Vagina (tissue), 2 donors: ENCODE measurements at regions not wholly inside any gene's neighbourhood (a gene's known extent, or its start where the extent isn't known, plus 50 kb on each side); places are given as distances from the start of the nearest gene placed in this dataset.

Source experiments
- DNase-seq, 2 donors: peaks; one replicate each; pipeline ENCODE4 v3.0.0-alpha.2; 2017; ENCODE audit errors: extremely low spot score in 2 of 2
- H3K27ac ChIP-seq: fragments of 200-600 bp; sonication (generic); one replicate; pipeline ENCODE4 v1.5.1; 2019
- H3K27me3 ChIP-seq: fragments of 200-600 bp; sonication (generic); one replicate; pipeline ENCODE4 v1.5.1; 2019
- H3K36me3 ChIP-seq, 2 donors: fragments of 200-600 bp; sonication (generic); one replicate each; pipeline ENCODE4 v1.5.1; 2017 to 2019
- H3K4me1 ChIP-seq: fragments of 200-600 bp; sonication (generic); one replicate; pipeline ENCODE4 v1.5.1; 2019
- H3K4me3 ChIP-seq, 2 donors: fragments of 200-600 bp; sonication (generic); 1 replicate in 1 of 2; 2 replicates in 1 of 2; pipeline ENCODE4 v1.5.1; 2016 to 2019
- H3K9me3 ChIP-seq: fragments of 200-600 bp; sonication (generic); one replicate; pipeline ENCODE4 v1.5.1; 2019
- POLR2A ChIP-seq, 2 donors: fragments of 450-650 bp; IDR thresholded peaks; one replicate each; pipeline ENCODE4 v1.6.1; 2017; ENCODE audit warnings: antibody characterized with exemption in 2 of 2, mild to moderate bottlenecking in 2 of 2, moderate library complexity in 2 of 2
- POLR2AphosphoS5 ChIP-seq, 2 donors: sonication (generic); formaldehyde crosslinking; IDR thresholded peaks; one replicate each; pipeline ENCODE4 v1.9.0; 2017; ENCODE audit warnings: antibody characterized with exemption in 2 of 2, mild to moderate bottlenecking in 2 of 2, low read depth in 1 of 2; ENCODE audit not compliant: insufficient read depth in 1 of 2
- intact Hi-C: fragments of 100-400 bp; cut with DNase I; formaldehyde crosslinking; loops from one replicate; pipeline ENCODE4 v1.15.1; 2023
- TF ChIP-seq, protein P1 (sequence below), 3 experiments: fragments of 450-650 bp in 2 of 3; fragments of 200-600 bp in 1 of 3; sonication (generic) in 1 of 3; IDR thresholded peaks; one replicate each; pipeline ENCODE4 v1.5.1; 2017 to 2019; ENCODE audit warnings: antibody characterized with exemption in 3 of 3, mild to moderate bottlenecking in 2 of 3, moderate library complexity in 2 of 3

DNA sequence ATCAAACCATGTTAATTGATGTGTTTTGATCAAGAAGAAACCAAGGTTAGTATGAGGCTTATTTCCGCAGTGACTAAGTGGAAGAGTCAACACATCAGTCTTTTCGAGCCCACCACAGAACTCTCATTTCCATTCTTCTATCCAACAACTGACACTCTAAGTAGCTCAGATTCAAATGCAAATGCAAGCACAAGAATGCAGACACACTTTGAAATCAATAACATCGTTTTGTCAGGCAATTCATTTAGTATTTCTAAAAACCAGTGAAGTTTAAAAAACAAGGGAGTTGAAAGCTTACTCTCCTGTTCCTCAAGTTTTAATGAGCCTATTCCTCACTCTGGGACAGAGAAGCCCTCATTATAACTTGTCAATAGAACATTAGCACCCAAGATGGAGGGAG is 433.1 kb downstream of the ZIC3 start:
- H3K27me3 ChIP-seq = no peaks in the 10 kb centered on the region
- H3K27ac ChIP-seq = no peak overlapping the region
- H3K9me3 ChIP-seq = no peaks in the 10 kb centered on the region
- intact Hi-C loops = no loop called here
- no peak for TF ChIP-seq POLR2A (IDR thresholded peaks at IDR 0.05)
- TF ChIP-seq, protein P1, sequence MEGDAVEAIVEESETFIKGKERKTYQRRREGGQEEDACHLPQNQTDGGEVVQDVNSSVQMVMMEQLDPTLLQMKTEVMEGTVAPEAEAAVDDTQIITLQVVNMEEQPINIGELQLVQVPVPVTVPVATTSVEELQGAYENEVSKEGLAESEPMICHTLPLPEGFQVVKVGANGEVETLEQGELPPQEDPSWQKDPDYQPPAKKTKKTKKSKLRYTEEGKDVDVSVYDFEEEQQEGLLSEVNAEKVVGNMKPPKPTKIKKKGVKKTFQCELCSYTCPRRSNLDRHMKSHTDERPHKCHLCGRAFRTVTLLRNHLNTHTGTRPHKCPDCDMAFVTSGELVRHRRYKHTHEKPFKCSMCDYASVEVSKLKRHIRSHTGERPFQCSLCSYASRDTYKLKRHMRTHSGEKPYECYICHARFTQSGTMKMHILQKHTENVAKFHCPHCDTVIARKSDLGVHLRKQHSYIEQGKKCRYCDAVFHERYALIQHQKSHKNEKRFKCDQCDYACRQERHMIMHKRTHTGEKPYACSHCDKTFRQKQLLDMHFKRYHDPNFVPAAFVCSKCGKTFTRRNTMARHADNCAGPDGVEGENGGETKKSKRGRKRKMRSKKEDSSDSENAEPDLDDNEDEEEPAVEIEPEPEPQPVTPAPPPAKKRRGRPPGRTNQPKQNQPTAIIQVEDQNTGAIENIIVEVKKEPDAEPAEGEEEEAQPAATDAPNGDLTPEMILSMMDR (IDR thresholded peaks at IDR 0.05) = no peak
- H3K4me1 ChIP-seq = no peaks in the 10 kb centered on the region
- H3K36me3 ChIP-seq = no peaks in the 10 kb centered on the region
- no peak overlapping the region for H3K4me3 ChIP-seq
- no peak for DNase-seq

- no peak for DNase-seq
- H3K27ac ChIP-seq = no peak overlapping the region
- H3K27me3 ChIP-seq = no peaks in the 10 kb centered on the region
- no peak overlapping the region for H3K4me3 ChIP-seq
- TF ChIP-seq POLR2A (IDR thresholded peaks at IDR 0.05) (no peak), POLR2AphosphoS5 (IDR thresholded peaks at IDR 0.05; ENCODE audit: insufficient read depth in 1 of 2, low read depth in 1 of 2) (no peak)
- TF ChIP-seq, protein P1 (IDR thresholded peaks at IDR 0.05) = no peak
- no peaks in the 10 kb centered on the region for H3K4me1 ChIP-seq
- intact Hi-C loops = no loop called here
- H3K36me3 ChIP-seq = no peaks in the 10 kb centered on the region
- H3K9me3 ChIP-seq = no peaks in the 10 kb centered on the region
Observed at GRCh38 chrX:137999552-137999951, 433.6 kb downstream of the ZIC3 start.

DNA sequence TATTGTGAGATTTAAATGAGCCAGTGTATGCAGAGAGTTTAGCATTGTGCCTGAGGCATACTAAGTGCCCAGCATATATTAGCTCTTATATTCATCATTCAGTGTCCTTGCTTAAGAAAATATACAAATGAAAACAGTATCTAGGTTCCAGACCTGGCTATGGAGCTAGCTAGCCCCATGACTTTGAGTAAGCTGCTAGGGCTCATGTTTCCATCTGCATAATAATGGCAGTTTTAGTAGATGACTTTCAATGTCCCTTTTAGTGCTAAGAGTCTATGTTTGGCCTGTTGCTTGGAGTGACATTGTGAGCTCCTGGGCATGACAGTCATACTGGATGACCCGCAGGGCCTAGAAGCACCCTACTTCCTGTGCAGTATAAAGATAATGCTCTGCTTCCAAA is 435.3 kb downstream of the ZIC3 start:
- H3K36me3 ChIP-seq = no peaks in the 10 kb centered on the region
- no peaks in the 10 kb centered on the region for H3K9me3 ChIP-seq
- DNase-seq = no peak
- no peaks in the 10 kb centered on the region for H3K4me1 ChIP-seq
- no peak overlapping the region for H3K4me3 ChIP-seq
- no peaks in the 10 kb centered on the region for H3K27me3 ChIP-seq
- TF ChIP-seq, protein P1 (IDR thresholded peaks at IDR 0.05) = no peak
- no peak for TF ChIP-seq POLR2A (IDR thresholded peaks at IDR 0.05)
- no peak for TF ChIP-seq POLR2AphosphoS5 (IDR thresholded peaks at IDR 0.05; ENCODE audit: insufficient read depth in 1 of 2, low read depth in 1 of 2)
- H3K27ac ChIP-seq = no peak overlapping the region
- intact Hi-C loops = no loop called here

- no peaks in the 10 kb centered on the region for H3K9me3 ChIP-seq
- H3K36me3 ChIP-seq = no peaks in the 10 kb centered on the region
Observed at GRCh38 chrX:138006180-138006579, 440.3 kb downstream of the ZIC3 start.

GRCh38 chrX:138008281-138008680 is 442.4 kb downstream of the ZIC3 start:
- no peaks in the 10 kb centered on the region for H3K27me3 ChIP-seq
- no peaks in the 10 kb centered on the region for H3K4me1 ChIP-seq
- TF ChIP-seq, protein P1 (IDR thresholded peaks at IDR 0.05) = no peak
- TF ChIP-seq POLR2AphosphoS5 (IDR thresholded peaks at IDR 0.05; ENCODE audit: insufficient read depth in 1 of 2, low read depth in 1 of 2) (no peak), POLR2A (IDR thresholded peaks at IDR 0.05) (no peak)
- H3K36me3 ChIP-seq = no peaks in the 10 kb centered on the region
- no peak overlapping the region for H3K27ac ChIP-seq
- intact Hi-C loops = no loop called here
- no peaks in the 10 kb centered on the region for H3K9me3 ChIP-seq
- DNase-seq = no peak
- no peak overlapping the region for H3K4me3 ChIP-seq

More at GRCh38 chrX:138006180-138006579, 440.3 kb downstream of the ZIC3 start:
- H3K4me1 ChIP-seq = no peaks in the 10 kb centered on the region
- no peak overlapping the region for H3K27ac ChIP-seq
- no peaks in the 10 kb centered on the region for H3K27me3 ChIP-seq
- intact Hi-C loops = no loop called here
- TF ChIP-seq POLR2AphosphoS5 (IDR thresholded peaks at IDR 0.05; ENCODE audit: insufficient read depth in 1 of 2, low read depth in 1 of 2) (no peak), POLR2A (IDR thresholded peaks at IDR 0.05) (no peak)
- TF ChIP-seq, protein P1 (IDR thresholded peaks at IDR 0.05) = no peak
- no peak overlapping the region for H3K4me3 ChIP-seq
- no peak for DNase-seq
